IPS-11a (cell line): ENCODE measurements at regions not wholly inside any gene's neighbourhood (a gene's known extent, or its start where the extent isn't known, plus 50 kb on each side); places are given as distances from the start of the nearest gene placed in this dataset.

ENCODE experiments used
- H3K4me3 ChIP-seq: one replicate; pipeline ENCODE4 v1.5.1; 2013; ENCODE audit warnings: low read depth, low read length, control low read depth

GRCh38 chr3:116842254-116842957 lies 132.8 kb downstream of the TUSC7 start:
- no peak overlapping the region for H3K4me3 ChIP-seq

GRCh38 chr3:116848248-116848829 lies 138.8 kb downstream of the TUSC7 start:
- H3K4me3 ChIP-seq, result no peak overlapping the region

- no peak overlapping the region for H3K4me3 ChIP-seq
These were observed 139.7 kb downstream of the TUSC7 start for GRCh38 chr3:116849261-116849688.

- no peak overlapping the region for H3K4me3 ChIP-seq
These were observed 143.2 kb downstream of the TUSC7 start for GRCh38 chr3:116852803-116853202.

- no peak overlapping the region for H3K4me3 ChIP-seq
These were observed 153.7 kb downstream of the TUSC7 start for GRCh38 chr3:116863270-116863770.

GRCh38 chr3:116863822-116864589 lies 154.4 kb downstream of the TUSC7 start:
- peak overlapping the region; percentile 40 for H3K4me3 ChIP-seq

- no peak overlapping the region for H3K4me3 ChIP-seq
These were observed 155.0 kb downstream of the TUSC7 start for GRCh38 chr3:116864590-116864927.

- no peak overlapping the region for H3K4me3 ChIP-seq
These were observed 160.8 kb downstream of the TUSC7 start for GRCh38 chr3:116870379-116870778.

GRCh38 chr3:116871905-116872304 lies 162.3 kb downstream of the TUSC7 start:
- no peak overlapping the region for H3K4me3 ChIP-seq

- H3K4me3 ChIP-seq, result no peak overlapping the region
These were observed 163.1 kb downstream of the TUSC7 start for GRCh38 chr3:116872688-116873087.

GRCh38 chr3:116873142-116873541 lies 163.6 kb downstream of the TUSC7 start:
- H3K4me3 ChIP-seq, result no peak overlapping the region

GRCh38 chr3:116877968-116878367 lies 168.4 kb downstream of the TUSC7 start:
- no peak overlapping the region for H3K4me3 ChIP-seq

- no peak overlapping the region for H3K4me3 ChIP-seq
These were observed 176.8 kb downstream of the TUSC7 start for GRCh38 chr3:116886202-116886893.

- no peak overlapping the region for H3K4me3 ChIP-seq
These were observed 186.5 kb downstream of the TUSC7 start for GRCh38 chr3:116896116-116896515.

GRCh38 chr3:116897382-116897781 lies 187.8 kb downstream of the TUSC7 start:
- no peak overlapping the region for H3K4me3 ChIP-seq

GRCh38 chr3:116899253-116899652 lies 189.7 kb downstream of the TUSC7 start:
- H3K4me3 ChIP-seq, result no peak overlapping the region

GRCh38 chr3:116905334-116905733 lies 195.8 kb downstream of the TUSC7 start:
- H3K4me3 ChIP-seq, result no peak overlapping the region

GRCh38 chr3:116905794-116906193 lies 196.2 kb downstream of the TUSC7 start:
- H3K4me3 ChIP-seq, result no peak overlapping the region

GRCh38 chr3:116912116-116912515 lies 202.5 kb downstream of the TUSC7 start:
- H3K4me3 ChIP-seq, result no peak overlapping the region

GRCh38 chr3:116914004-116914403 lies 204.4 kb downstream of the TUSC7 start:
- no peak overlapping the region for H3K4me3 ChIP-seq

GRCh38 chr3:116916836-116917235 lies 207.3 kb downstream of the TUSC7 start:
- no peak overlapping the region for H3K4me3 ChIP-seq
